Pons (tissue), 1 donor: ENCODE measurements at regions not wholly inside any gene's neighbourhood (a gene's known extent, or its start where the extent isn't known, plus 50 kb on each side); places are given as distances from the start of the nearest gene placed in this dataset.

Experiments
- DNase-seq: peaks from one replicate; pipeline ENCODE4 v3.0.0-alpha.2; 2016; ENCODE audit warnings: low spot score

- no peak for DNase-seq
These were observed 524.1 kb upstream of the MEF2C start for GRCh38 chr5:89407054-89407453.

DNA sequence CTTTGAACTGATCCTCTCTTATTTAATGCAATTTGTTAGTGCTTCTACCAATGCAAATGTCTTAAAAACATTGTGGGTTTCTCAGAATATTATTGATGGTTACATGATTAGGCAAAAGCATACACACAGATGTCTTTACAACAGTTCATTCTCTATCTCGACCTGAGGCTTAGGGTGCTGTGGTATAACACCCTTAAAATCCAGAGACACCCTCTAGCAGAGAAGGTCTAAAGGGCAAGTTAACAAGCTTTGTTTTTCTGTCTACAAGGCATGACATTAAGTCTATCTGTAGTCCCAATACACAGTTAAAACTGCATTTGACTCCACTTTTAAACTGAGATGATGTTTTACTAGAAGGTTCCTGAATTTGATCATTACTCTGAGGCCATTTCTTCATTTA lies 518.7 kb upstream of the MEF2C start:
- DNase-seq = no peak

GRCh38 chr5:89401012-89401411 lies 518.0 kb upstream of the MEF2C start:
- no peak for DNase-seq

DNA sequence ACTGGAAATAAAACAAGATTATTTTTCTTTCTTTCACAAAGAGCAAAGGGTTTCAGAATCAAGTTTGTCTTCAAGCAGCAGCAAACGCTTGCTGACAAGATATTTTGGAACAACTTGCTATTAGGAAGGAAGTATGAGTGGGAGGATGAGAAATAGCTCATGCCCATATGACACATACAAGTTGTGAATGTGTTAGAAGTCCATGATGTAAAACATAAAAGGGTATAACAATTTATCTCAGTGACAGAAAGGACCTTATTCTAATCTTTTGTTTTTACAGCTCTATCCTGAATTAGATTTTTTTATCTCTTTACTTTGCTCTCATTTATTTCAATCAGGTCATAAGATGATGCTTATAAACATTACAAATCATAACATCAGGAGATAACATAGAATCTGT lies 516.6 kb upstream of the MEF2C start:
- peak; percentile 40 for DNase-seq

GRCh38 chr5:89397096-89397495 lies 514.1 kb upstream of the MEF2C start:
- DNase-seq = no peak

DNA sequence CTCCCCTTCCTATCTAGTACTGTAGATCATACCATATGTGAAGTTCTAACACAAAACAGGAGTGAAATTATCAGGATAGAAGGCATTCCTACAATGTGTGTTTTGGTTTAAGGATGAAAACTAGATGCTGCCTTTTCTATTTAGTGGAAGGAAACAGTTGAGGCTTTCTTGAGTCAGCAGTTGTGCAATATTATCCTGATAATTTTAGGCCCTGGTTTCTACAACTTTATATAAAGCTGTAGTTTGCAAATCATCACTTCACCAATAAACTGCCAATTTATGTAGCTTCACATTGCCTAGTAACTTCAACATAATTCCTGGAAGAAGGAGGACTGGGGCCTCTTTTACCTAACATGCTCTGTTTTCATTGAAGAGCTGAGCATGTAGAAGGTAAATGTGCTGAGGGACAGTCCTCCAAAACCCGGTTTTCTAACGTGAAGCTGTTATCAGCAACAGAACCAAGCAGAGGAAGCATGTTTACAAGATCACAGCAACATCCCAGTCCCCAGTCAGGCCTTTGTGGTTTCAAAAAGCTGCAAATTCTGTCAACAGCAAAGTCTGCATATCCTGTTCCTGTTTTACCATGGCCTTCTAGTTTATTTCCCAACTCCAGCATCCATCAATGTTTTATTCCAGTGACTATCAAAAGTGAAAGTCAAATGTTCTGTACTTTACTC lies 513.4 kb upstream of the MEF2C start:
- DNase-seq = peak; percentile 87

- DNase-seq = no peak
These were observed 512.1 kb upstream of the MEF2C start for GRCh38 chr5:89395111-89395510.

GRCh38 chr5:89388872-89389271 lies 505.9 kb upstream of the MEF2C start:
- DNase-seq = no peak

- no peak for DNase-seq
These were observed 501.4 kb upstream of the MEF2C start for GRCh38 chr5:89384391-89384790.

- no peak for DNase-seq
These were observed 497.7 kb upstream of the MEF2C start for GRCh38 chr5:89380635-89381034.

GRCh38 chr5:89377767-89378455 lies 494.9 kb upstream of the MEF2C start:
- no peak for DNase-seq

DNA sequence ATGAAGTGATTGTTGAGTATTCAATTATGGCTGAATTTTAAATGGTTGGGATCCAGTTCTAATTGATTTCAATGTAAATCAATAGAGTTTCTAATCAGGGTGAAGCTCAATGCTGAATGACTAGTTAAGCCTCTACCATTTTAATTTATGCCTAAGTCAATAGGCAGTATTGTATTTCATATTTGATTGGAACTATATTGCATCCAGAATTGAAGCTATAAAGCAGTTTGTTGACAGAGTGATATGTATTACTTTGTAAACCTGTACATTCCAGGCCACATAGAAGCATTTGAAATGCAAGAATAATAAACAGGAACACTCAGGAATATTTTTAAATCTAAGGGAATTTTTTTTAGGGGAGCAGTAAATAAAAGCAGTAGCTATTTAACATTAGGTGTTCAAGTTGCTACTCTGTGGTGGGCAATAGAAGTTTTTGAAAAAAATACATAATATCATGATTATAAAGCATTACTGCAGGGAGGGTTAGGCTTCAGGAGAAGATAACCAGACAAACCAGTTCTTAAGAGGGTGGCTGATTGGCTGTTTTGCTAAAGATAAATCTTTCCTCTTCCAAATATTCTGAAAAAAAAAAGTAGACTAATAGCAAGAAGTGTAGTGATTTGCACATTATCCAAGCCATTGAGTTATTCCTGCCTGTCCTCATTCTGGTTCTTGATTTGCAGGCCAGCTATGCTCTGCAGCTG lies 492.0 kb upstream of the MEF2C start:
- DNase-seq = no peak

DNA sequence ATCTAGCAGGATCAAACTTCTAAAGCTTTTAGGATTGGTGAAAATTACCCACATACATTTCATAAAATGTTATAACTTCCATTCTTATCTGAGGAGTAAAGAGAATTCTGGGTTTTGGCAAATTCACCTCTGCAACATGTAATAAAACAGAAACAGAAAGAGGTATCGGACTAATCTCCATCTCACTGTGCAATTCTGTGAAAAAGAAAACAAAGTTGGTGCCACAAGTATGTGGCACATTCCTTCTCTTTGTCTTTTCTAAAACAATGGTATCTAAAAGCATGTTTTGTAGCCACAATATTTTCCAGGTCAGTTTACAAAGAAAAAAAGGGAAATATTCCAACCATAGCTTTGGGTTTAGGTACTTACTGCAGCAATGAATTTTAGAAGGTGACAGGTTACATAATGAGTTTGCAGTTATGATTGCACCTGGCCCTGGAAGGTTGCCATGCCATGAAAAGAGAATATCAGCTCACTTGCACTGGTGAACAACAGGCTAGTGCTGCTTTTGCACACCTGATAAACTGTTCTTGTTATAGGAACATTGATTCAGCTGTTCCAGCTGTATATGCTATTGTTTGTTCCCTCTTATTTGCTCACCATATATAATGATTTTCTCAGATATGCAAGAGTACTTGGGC lies 491.3 kb upstream of the MEF2C start:
- DNase-seq = no peak

DNA sequence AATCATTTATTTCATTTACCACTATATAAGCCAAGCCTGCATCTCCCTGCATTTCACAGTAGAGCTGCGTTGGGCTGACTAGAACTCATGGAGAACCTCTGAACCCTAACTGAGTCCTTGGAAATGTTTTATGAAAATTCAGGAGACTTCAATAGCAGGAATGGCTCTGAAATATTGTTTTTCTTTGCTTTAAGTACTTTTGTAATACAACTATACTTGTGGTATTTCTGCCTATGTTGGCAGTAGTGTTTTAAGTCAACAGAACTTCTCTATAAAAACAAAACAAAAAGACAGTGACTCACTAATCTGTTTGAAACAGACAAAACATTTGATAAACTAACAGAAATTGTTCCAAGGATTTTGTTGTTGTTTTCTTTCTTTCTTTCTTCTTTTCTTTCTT lies 489.2 kb upstream of the MEF2C start:
- no peak for DNase-seq

GRCh38 chr5:89371646-89372045 lies 488.7 kb upstream of the MEF2C start:
- no peak for DNase-seq

- no peak for DNase-seq
These were observed 476.1 kb upstream of the MEF2C start for GRCh38 chr5:89359046-89359445.

DNA sequence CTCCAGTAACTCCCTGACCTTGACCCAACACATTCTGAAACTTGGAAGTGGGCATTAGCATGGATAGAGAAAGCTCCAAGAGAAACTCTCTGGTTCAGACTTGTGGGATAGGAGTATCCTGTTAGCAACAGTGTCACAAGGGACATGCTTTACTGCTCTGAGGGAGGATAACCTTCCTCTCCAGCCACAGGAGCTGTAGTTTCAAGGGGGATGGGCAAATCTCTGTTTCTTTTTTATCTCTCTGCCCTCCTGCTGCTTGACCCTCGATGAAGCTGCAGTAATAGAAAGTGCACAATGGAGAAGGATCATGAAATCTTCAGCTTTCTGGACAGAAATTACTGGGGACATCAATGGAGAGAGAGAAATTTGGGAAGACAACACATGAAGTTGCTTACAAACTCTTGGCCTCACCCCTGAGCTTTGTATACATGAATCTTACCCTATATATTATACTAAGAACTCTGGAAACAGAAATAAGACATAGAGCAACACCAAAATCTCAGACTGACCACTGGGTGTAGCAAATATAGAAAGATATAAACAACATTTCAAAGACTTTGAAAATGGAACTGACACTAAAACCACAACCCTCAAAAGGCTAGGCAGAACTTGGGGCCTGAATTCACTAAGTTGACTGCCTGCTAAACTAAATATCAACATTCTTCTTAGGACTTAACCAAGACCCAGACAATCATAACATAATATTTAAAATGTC lies 471.0 kb upstream of the MEF2C start:
- no peak for DNase-seq

GRCh38 chr5:89351975-89352374 lies 469.0 kb upstream of the MEF2C start:
- no peak for DNase-seq

GRCh38 chr5:89351222-89351621 lies 468.2 kb upstream of the MEF2C start:
- no peak for DNase-seq

GRCh38 chr5:89350684-89351083 lies 467.7 kb upstream of the MEF2C start:
- DNase-seq = no peak

DNA sequence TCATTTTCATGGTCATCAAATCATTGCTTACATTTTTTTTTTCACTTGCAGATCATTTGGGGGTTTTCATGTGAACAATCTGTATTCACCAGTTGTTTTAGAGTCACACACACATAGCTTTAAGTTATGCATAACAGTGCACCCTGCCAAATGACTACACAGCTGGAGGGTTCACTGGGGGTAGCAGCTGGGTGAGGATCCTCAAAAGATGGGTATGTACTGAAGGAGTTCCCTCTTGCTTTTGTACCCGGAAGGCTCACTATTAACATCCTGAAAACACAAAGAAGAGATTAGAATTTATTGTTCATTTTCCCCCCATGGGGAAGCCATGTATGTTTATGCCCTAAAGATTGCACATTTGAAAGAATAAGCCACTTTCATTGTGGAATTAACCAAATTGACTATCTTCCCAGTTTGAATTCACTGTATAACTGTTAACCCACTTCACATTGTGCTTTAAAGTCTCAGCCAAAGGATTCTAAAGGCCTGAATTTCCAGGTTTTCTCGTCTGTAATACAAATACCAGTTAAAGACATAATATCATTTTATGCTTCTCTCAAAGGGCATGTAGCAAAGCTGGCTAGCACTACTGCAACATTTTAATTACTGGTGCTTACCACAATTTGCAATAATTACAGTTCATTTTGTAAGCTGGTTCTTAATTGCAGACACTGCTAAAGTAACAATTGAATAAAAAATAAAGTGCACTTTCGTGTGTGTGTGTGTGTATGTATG lies 466.4 kb upstream of the MEF2C start:
- DNase-seq = no peak
